Mononuclear cell (primary cell): ENCODE measurements at regions not wholly inside any gene's neighbourhood (a gene's known extent, or its start where the extent isn't known, plus 50 kb on each side); places are given as distances from the start of the nearest gene placed in this dataset.

Experiments used
- H3K27me3 ChIP-seq: 2 replicates; pipeline ENCODE4 v1.6.0; 2011; ENCODE audit warnings: low read length, control low read depth; ENCODE audit not compliant: insufficient read depth
- H3K4me1 ChIP-seq: 2 replicates; pipeline ENCODE4 v1.5.1; 2011; ENCODE audit warnings: mild to moderate bottlenecking, low read length, control low read depth; ENCODE audit not compliant: insufficient read depth
- H3K4me3 ChIP-seq: 2 replicates; pipeline ENCODE4 v1.5.1; 2011; ENCODE audit warnings: mild to moderate bottlenecking, low read length, moderate library complexity
- H3K9me3 ChIP-seq: 2 replicates; pipeline ENCODE4 v1.5.1; 2011; ENCODE audit warnings: low read depth, mild to moderate bottlenecking, control low read depth, low read length

DNA sequence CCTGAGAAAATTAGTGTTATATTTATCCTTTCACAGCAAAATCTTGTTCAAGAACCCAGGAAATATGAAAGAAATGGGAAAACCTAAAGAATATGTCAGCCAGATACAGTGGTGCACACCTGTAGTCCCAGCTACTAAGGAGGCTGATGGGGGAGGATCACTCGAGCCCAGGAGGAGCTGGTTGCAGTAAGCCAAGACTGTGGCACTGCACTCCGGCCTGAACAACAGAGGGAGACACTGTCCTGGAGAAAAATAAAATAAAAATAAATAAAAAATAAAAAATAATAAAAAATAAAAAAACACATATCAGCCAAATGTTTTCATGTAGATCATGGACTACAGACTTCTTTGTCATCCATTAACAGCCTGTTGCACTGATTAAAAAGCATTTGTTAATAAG is 244.8 kb upstream of the KLHL1 start:
- Histone ChIP-seq H3K4me1 (no peaks in the 10 kb centered on the region), H3K9me3 (no peaks in the 10 kb centered on the region), H3K27me3 (no peaks in the 10 kb centered on the region), H3K4me3 (no peak overlapping the region)

DNA sequence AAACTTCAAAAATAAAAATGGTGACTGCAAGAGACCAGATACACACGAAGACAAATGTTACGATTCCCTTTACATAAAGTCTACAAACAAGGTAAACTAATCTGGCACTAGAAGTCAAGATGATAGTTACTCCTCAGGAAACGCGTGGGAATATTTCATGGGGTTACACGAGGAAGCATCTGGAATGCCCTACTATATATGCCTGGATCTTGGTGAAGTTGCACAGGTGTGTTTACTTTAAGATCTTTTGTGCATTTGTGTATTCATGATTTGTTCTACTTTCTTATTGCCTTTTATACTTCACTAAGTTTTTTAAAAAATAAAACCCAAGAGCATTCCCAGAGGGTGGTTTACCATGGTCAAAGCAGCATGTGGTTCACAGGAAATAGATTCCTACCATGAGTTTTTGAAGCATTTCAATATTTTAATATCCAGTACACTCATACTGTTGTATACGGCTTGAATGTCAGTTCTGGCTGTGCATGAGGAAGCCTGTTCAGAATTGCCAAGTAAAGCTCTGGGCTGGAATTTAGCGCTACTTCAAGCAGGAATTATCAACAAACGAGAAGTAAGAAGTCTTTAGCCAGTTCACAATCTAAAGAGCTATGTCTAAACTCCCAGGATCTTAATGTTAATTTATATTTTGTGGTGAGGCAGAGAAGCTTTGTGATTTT is 239.8 kb upstream of the KLHL1 start:
- H3K9me3 ChIP-seq, result no peaks in the 10 kb centered on the region
- no peaks in the 10 kb centered on the region for H3K4me1 ChIP-seq
- no peak overlapping the region for H3K4me3 ChIP-seq
- H3K27me3 ChIP-seq, result no peaks in the 10 kb centered on the region

DNA sequence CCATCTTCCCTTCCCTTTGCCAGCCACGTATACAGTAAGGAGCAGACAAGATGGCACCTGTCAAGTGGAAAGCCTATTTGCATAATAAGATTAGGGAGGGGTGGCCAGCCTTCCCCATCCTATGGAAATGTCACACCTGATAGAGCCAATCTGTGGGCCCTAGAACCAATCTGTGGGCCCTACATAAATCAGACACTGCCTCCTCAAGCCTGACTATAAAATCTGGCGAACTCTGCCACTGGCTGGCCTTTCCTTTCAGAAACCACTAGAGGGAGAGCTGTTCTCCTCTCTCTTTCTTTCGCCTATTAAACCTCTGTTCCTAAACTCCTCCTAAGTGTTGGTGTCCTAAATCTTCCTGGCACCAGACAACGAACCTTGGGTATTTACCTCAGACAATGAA is 231.5 kb upstream of the KLHL1 start:
- Histone ChIP-seq H3K4me1 (no peaks in the 10 kb centered on the region), H3K9me3 (no peaks in the 10 kb centered on the region)

DNA sequence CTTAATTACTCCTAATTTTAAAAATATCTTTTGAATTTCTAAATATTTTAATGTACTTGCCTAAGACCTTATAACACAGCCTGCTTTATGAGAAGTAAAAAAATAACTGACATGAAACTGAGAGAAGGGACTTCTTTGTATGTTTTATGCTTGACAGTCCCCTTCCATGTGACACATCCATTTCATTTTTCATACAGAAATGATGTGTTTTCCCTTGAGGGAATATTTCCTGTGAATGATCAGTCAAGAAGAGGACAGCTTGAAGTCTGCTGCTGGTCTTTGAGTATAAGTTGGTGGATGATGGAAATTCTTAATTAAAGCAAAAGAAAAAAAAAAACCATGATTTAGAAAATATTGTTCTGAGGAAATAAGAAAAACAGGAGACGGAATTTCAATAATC is 230.4 kb upstream of the KLHL1 start:
- Histone ChIP-seq H3K4me1 (no peaks in the 10 kb centered on the region), H3K4me3 (no peak overlapping the region), H3K27me3 (no peaks in the 10 kb centered on the region), H3K9me3 (no peaks in the 10 kb centered on the region)

More for the DNA sequence above, 231.5 kb upstream of the KLHL1 start:
- Histone ChIP-seq H3K4me3 (no peak overlapping the region), H3K27me3 (no peaks in the 10 kb centered on the region)

DNA sequence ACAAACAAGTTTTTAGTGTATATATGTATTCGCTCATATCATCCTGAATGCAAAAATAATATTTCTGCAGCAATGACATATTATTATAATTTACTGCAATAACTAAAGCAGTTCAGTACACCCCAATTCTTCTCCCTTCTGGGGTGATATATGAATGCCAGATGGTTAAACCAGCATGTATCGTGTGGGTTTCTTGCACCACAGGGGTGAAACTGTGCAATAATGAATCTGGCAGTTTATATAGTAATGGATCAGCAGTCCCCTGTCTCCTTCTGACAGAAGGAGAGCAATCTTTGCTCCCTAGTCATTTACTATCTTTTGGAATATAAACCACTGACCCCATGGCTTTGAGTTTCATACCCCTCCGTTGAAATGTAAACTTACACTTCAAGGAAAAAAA is 228.6 kb upstream of the KLHL1 start:
- H3K27me3 ChIP-seq, result no peaks in the 10 kb centered on the region
- no peak overlapping the region for H3K4me3 ChIP-seq
- no peaks in the 10 kb centered on the region for H3K4me1 ChIP-seq
- no peaks in the 10 kb centered on the region for H3K9me3 ChIP-seq

DNA sequence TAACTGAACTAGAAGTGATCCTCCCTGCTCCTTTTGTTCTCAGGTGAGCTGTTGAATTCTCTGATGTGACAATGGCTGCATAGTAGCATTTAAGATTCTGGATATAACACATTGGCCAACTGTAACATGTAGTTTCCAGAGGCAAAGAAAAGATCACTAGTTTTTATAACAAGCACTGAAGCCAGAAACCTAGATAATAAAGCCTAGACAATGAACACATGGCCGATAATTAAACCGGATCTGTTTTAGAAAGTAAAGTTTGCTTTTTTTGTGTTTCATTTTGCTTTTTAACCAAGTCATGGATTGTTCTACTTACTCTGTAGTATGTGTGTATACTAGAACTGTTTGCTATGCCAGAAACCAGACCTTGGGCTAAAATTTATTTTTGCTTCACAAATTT is 225.5 kb upstream of the KLHL1 start:
- H3K27me3 ChIP-seq, result no peaks in the 10 kb centered on the region
- no peaks in the 10 kb centered on the region for H3K4me1 ChIP-seq
- no peak overlapping the region for H3K4me3 ChIP-seq
- H3K9me3 ChIP-seq, result no peaks in the 10 kb centered on the region

DNA sequence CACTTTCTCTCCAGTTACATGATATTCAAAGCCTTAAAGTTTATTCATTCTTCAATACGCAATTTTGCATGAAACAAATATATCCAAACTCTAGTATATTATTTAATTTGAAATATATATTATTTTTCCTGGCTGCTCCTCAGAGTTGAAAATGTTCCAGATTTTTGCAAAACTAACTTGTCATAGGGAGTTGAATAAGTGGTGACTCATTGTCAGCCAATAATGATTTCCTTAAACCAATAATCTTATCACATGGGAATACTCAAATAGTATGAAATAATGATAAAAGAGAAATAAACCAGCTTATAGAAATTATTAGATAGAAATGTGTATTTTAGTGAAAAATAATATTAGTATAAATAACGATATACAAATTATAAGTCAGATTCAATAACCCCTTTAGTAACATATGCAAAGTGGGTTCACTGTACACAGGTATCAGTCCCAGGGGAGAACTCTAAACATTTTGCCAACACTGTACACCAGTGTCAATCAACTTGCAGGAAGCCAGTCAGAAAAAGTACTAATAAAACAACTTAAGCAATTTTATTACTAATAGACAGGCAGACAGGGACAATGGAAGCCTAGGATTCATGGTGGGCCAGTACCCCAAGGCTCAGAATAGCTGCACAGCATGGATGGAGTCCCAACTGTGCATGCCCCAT is 222.6 kb upstream of the KLHL1 start:
- no peak overlapping the region for H3K4me3 ChIP-seq
- no peaks in the 10 kb centered on the region for H3K4me1 ChIP-seq
- no peaks in the 10 kb centered on the region for H3K27me3 ChIP-seq
- H3K9me3 ChIP-seq, result no peaks in the 10 kb centered on the region

DNA sequence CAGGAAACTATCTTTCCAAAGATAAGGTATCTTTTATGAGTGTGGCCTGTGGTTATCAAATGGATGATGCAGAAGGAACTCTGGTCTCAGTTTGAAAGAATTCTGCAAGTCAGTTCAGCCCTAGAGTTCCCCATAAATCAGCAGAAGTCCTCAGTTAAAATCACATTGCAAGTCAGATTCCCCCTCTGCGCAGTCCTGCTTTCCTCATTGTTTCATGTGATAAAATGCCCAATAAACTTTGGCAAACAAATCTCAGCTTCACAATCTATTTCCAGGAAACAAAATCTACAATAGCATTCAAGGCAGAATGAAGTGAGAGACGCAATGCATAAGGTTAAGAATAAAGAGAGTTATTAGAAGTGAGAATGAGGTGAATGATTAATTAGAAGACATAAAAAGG is 216.3 kb upstream of the KLHL1 start:
- Histone ChIP-seq H3K4me1 (no peaks in the 10 kb centered on the region), H3K9me3 (no peaks in the 10 kb centered on the region), H3K4me3 (no peak overlapping the region), H3K27me3 (no peaks in the 10 kb centered on the region)

DNA sequence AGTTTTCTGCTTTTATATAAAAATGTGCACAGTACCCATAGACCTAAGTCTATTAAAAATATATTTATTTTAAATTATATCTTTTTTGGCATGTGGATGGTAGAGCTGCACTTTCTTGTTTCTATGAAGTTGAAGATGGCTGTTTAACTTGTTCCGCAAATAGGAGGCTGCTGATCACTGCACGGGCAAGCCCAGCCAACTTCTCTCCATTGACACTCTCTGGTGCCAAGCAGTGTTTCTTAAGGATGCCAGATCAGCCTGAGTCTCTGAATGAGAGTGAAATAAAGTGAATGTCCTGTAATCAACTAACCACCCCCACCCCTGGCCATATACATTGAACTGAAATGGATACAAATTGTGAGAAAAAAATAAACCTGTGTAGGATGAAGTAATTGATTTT is 202.9 kb upstream of the KLHL1 start:
- no peaks in the 10 kb centered on the region for H3K9me3 ChIP-seq
- no peaks in the 10 kb centered on the region for H3K4me1 ChIP-seq
- no peak overlapping the region for H3K4me3 ChIP-seq
- H3K27me3 ChIP-seq, result no peaks in the 10 kb centered on the region

DNA sequence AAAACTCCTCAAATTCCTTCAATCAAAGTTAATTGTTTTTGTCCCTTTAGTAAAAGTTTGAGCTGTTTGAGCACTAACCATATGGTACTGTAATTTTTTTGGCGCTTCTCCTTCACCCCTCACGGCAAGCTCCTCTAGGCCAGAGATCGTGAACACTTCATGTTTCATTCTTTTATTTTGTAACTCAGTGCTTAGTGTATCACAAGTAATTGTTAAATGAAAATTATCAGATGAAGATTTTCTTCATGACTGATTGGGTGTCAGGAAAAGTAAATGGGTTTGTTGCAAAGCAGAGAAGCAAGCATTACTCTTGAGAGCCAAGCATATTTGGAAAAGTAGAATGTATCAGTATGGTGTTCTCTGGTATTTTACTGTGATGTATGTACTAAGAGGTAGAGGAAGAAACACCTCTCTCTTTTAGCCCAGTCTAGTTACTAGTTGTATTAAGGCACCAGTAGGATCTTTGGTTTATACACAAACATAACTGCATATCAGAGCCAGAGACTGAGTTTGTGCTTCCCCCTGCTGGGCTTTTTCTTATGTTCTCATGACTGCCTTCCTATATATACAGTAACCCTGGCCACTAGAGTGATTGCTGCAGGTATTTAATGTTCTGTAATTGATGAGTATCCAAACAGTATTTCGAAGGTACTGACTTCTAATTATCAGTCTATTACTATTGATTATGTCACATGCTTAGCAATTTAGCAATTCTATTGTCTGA is 202.3 kb upstream of the KLHL1 start:
- Histone ChIP-seq H3K27me3 (no peaks in the 10 kb centered on the region), H3K4me3 (no peak overlapping the region), H3K9me3 (no peaks in the 10 kb centered on the region), H3K4me1 (no peaks in the 10 kb centered on the region)

DNA sequence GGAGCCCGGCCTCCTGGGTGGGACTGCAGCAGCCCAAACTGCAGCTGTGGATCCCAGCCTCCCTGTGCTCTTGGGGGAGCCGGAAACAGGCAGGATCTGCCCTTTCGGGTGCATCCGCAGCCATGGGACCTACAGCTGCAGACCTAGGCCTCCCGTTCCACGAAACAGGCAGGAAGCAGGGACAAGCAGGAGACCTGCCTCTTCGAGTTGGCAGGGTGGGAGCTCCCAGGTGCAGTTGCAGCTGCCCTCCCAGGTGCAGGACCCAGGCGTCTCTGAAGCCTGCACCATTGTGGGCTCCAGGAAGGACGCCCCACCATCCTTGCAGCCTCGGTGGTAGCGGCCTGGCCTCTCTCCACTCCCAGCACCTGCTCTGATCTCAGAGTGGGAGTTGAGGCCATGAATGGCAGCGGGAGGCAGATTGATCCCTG is 189.0 kb upstream of the KLHL1 start:
- H3K4me3 ChIP-seq, result no peak overlapping the region
- peaks cover 9% of the 10 kb centered on the region for H3K9me3 ChIP-seq
- no peaks in the 10 kb centered on the region for H3K4me1 ChIP-seq
- H3K27me3 ChIP-seq, result no peaks in the 10 kb centered on the region

DNA sequence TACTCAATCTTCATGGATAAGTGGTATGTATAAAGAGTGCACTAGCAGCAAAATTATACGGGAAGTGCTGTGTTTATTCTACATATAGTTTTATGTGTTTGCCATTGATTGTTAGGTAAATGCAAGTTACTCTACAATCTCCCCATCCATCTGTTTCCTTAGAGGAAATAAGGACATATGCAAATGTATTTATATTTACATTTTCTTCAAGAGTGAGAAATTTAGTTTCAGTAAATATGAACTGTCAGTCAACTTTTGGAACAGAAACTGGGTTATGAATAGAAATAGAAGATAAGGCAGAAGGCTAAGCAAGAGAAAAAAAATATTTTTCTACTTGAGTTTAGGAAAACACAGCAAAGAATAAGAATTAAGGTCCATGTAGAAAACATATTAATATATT is 176.1 kb upstream of the KLHL1 start:
- Histone ChIP-seq H3K9me3 (peaks cover 10% of the 10 kb centered on the region), H3K4me3 (no peak overlapping the region), H3K27me3 (no peaks in the 10 kb centered on the region), H3K4me1 (no peaks in the 10 kb centered on the region)

DNA sequence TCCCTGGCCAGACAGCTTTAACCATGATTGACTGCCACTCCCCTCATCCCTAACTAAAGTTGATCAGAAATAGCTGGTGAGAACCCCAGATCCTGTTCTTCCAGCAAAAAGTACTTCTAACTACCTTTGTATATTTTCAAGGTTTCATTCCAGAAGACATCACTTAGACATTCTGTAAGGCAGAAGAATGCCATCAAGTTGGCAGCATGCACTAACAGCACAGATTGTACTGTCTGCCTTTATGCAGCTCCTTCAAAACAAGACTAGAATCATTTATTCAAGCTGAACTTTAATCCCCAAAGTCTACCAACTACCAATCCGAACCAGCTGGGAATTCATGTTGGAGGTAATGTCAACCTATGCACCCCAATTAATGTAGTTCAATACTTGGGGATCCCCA is 167.6 kb upstream of the KLHL1 start:
- H3K4me1 ChIP-seq, result no peaks in the 10 kb centered on the region
- no peak overlapping the region for H3K4me3 ChIP-seq
- no peaks in the 10 kb centered on the region for H3K27me3 ChIP-seq
- peaks cover 5% of the 10 kb centered on the region for H3K9me3 ChIP-seq

DNA sequence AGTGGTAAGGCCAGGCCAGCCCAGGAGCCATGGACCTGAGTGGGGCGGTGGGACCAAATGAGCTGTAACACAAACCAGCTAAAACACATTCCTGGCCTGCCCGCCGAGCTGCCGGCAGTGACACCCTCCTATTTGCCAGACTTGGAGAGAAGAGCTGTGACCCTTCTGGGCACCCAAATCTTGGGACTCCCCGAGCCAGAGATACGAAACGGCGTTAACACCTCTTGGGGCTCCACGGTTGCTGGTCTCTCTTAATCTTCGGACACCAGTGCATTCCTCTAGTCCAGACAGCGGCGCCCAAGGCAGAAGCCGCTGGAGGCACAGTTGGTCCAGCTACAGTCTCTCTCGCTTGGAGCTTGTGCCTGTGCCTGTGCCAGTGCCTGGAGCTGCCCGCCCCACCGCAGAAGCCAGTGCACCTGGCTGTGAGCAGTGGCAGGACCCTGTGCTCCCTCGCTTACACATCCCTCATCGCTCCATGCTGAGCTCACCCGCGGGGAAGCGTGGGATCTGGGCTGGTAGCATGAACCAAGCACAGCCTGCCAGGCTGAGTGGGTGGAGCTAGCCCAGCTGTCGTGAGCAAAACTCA is 147.2 kb upstream of the KLHL1 start:
- Histone ChIP-seq H3K4me1 (no peaks in the 10 kb centered on the region), H3K27me3 (no peaks in the 10 kb centered on the region), H3K9me3 (no peaks in the 10 kb centered on the region), H3K4me3 (no peak overlapping the region)

DNA sequence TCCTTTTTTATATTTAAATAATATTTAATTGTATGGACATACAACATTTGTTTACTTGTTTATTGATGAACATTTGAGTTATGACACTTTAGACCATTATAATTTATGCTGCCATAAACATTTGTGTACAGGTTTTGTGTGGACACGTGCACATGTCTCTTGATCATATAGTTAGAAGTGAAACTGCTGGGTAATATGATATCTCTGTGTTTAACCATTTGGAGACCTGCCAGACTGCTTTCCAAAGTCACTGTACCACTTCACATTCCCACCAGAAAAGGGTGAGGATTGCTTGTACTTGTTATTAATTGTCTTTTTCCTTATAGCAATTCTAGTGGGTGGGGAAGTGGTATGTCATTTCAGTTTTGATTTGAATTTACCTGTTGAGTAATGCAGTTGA is 145.6 kb upstream of the KLHL1 start:
- no peaks in the 10 kb centered on the region for H3K27me3 ChIP-seq
- H3K9me3 ChIP-seq, result no peaks in the 10 kb centered on the region
- no peak overlapping the region for H3K4me3 ChIP-seq
- no peaks in the 10 kb centered on the region for H3K4me1 ChIP-seq
